GM21825 (cell line): ENCODE measurements at regions not wholly inside any gene's neighbourhood (a gene's known extent, or its start where the extent isn't known, plus 50 kb on each side); places are given as distances from the start of the nearest gene placed in this dataset.

Experiments
- ATAC-seq: cut with Tn5 transposase; IDR thresholded peaks from one replicate; pipeline ENCODE4 v1.9.1; 2021; ENCODE audit warnings: mild to moderate bottlenecking, moderate library complexity; ENCODE audit not compliant: unreplicated experiment

DNA sequence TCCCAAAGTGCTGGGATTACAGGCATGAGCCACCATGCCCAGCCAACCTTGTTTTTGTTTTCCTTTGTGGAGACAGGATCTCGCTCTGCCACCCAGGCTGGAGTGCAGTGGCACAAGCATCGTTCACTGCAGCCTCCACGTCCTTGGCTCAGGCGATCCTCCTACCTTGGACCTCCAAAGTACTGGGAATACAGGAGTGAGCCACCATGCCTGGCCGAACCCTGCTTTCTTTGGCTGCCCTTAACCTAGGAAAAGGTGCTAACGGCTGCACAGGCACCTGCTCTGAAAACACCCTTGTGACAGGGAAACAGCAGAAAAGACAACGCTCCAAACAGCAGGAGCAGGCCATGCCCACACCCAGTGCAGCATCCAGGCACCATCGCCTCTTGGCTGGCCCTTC, 71.9 kb downstream of the OAT start:
- ATAC-seq = no peak

DNA sequence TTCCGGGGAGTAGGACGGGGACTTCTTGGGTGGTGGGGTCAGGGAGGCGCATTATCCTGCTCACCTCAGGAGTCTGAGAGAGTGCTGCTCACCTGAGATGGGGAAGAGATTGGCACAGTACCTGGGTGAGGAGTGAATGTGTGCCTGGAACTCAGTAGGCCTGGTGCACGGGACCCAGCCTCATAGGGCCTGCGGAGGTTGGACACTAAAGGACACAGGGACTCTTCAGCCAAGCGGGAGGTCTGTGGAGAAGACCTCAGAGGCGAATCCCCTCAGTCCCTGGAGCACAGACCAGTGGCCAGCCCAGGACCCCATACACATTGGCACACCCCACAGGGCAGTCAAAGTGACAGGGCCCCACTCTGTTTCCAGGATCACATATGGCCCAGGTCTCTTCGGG, 73.2 kb downstream of the OAT start:
- no peak for ATAC-seq

DNA sequence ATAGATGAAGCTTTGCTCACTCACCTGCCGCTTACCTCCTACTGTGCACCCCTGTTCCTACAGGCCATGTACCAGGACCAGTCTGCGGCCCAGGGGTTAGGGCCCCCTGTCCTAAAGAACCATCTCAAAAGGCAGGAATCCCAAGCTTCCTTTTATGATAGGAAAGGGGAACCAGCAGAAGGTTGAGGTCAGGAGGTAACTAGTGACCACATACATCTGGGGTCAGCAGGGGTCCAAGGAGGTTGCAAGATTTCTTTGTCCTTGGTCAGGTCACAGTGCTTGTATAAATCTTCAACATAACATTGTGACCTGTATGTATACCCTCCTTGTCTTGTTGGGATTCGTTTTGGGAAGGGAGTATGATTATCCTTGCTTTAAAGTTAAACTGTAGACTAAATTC, 73.8 kb downstream of the OAT start:
- no peak for ATAC-seq

DNA sequence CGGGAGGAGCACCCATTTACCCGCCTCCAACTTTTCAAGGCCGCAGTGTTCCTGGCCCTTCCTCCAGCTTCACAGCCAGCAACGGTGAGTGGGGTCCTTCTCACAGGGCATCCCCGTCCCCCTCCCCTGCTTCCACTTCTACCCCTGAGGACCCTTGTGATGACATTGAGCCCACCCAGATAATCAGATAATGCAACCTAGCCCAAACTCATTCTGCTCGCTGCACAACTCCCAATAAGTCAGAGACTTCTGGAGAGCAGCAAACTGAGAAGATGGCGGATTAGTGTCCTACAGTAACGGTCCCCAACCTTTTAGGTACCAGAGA, 74.5 kb downstream of the OAT start:
- no peak for ATAC-seq

DNA sequence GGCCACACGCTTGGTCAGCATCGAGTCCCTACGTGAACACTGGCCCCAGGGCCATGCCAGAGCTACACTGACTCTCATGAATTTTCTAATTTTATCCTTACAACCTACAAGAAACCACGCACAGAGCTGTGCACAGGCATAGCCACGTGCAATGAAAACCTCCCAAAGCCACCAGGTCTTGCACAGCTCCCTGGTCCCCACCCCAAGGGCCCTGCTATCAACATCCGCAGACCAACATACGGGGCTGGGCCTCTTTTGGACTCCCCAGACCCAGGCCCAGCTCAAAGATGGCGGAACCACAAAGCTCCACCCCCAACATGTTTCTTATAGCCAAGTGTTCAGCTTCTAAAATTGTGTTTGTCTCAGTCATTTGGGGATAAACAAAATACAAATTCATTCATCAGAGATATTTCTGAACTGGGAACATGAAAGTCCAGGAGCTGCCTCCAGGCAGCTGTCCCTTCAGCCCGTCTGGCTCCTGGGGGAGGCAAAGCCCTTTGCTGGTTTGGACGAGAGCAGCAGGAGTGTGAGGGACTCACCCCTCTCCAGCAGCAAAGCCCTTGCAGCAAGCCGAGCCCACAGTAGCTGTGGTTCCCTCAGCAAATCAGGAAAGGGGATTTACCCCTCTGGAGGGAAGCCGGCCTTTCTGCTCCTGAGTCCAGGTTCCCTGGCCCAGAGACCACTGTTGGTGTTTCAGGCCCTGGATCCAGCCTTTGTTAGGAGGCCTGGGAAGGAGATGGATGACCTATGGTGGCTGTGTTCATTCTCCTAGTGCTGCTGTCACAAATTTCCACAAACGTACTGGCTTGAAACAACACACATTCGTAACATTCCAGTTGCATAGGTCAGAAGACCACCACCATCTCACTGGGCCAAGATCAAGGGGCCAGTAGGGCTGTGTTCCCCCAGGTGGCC, 75.1 kb downstream of the OAT start:
- no peak for ATAC-seq

DNA sequence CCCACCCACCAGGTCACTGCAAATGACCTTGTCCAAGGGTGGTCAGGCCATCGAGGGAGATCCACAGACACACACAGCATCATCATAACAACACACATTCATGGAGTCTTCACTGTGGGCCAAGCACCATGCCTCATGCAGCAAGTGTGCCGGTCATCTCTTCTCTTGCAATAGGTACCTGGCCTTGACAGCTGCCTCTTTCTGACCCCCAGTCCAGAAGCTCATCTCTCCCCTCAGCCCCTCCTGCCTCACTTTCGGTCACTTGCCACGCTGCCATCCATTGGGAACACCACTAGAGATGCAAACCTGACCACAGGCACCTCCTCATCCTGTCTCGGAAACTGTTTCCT, 75.9 kb downstream of the OAT start:
- ATAC-seq = no peak

DNA sequence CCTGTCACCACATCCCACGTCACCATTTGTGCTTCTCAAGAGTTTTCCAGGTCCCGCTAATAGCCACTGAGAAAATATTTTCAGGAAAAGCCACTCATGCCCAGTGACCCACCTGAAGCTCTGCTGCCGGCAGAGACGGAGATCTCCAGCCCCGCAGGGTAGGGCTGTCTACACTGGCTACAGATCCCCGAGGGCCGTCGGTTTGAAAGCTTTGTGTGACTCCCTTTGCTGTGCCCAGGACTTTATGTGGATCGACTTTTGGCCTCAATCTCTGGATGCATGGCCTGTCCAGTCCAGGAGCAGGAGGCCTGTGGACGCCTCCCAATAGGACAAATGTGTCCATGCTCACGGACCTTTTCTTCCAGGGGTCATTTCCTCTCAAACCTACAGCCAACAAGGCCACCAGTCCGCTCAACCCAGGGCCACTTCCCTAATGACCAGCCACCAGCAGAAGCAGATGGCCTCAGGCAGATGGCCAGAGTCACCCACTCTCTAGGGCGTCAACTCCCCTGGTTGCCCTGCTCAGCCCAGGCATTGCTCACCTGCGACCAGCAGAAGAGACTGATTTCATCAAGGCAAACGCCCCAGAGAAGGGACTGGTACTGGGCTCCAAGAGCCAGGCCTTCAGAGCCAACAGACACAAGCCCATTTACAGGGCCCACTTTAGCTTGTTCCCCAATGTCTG, 76.4 kb downstream of the OAT start:
- no peak for ATAC-seq

DNA sequence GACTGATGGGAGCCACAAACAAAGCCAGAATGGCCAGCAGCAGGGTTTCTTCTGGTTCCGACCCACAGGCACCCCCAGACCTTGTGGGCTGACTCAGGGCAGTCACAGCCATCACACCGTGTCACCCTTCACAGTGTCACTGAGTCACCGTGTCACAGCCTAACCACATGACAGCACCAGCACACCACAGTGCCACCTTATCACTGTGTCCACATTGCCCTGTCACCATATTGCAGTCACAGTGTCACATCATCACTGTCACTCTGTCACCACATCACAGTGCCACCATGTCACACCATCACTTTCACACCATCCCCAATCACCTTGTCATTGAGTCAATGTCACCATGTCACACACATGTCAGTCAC, 77.0 kb downstream of the OAT start:
- ATAC-seq = no peak

DNA sequence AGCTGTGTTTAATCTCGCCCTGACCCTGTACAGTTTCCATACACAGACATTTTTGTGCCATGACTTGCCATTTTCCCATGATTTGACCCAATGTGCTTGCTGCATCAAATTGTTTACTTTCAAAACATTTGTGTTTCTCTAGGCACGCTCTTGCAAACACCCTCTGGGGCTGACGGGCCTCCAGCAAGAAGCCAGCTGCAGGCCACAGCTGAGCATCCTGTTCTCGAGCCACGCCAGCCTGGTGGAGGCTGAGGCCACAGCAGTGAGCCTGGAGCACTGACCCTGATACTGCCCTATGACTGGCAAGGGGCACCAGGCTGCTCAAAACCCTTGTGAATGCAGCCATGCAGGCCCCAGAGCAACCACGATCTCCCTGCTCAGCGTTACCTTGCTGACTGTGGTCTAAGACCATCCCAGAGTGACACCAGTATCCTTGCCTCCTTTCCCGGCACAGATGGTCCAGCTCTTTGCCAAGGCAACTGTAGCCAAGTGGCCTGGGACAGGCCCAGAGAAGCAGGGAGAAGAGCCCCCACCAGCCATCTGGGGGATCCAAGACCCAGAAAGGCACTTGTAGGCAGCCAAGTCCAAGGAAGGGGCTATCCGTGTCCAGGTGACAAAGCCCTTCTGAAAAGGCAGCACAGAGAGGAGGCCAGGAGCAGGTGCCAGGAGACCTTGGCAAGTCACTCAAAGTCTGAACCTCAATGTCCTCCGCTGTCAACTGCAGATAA, 78.5 kb downstream of the OAT start:
- no peak for ATAC-seq

DNA sequence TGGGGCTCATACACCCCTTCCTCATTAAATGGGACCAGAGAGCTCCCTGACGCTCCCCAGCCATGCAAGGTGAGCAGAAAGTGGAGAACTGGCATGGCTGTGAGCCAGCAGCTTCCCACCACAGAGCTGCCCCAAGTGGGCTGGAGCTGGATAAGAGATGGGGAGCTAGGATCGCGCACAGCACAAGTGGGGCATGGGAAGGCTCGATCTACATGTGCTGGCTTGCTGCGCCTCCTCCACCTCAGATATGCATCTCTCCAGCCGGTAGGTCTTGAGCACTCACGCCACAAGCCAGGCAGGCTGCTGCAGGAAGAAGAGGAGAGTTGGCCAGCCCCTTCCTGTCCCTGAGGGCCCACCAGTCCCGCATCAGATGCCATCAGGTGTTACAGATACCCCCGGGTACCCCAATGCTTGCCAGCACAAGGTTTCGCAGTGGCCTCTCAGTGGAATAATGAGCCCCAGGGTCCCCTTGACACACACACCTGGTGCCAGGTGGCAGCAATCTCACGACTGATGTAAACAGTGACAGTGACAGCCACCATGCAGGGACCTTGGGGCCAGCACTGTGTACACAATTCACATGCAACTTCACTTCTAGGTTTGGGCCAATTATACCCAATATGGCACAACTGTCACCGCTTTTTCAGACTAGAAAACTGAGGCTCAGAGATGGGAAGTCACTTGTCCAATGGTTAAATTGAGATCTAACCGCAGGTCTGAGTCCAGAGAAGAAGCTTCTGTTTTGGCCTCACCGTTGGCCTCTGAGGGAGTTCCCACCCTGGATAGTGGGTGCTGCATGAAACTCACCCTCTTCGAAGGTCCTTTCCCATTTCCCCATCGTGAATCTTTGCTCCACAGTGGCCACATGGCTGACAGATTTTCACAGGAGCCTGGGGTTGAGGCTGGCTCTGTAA, 79.3 kb downstream of the OAT start:
- ATAC-seq = no peak

DNA sequence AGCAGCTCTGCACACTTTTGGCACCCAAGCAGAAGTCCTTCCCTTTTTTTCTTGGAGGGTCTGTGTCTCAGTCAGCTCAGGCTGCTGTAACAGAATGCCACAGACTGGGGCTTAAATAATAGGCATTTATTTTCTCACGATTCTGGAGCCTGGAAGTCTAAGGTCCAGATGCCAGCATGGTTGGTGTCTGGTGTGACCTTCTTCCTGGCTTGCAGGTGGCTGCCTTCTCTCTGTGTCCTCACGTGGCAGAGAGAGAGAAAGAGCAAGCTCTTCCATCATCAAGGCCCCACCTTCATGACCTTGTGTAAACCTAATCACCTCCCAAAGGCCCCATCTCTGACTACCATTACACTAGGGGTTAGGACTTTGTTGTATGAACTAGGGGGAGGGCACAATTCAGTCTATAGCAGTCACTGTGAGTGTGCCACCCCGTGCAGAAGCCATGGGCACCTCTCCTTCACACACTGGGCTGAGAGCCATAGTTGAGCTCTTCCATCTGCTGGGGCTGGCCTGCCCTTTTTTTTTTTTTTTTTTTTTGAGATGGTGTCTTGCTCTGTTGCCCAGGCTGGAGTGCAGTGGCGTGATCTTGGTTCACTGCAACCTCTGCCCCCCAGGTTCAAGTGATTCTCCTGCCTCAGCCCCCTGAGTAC, 80.3 kb downstream of the OAT start:
- ATAC-seq = no peak

DNA sequence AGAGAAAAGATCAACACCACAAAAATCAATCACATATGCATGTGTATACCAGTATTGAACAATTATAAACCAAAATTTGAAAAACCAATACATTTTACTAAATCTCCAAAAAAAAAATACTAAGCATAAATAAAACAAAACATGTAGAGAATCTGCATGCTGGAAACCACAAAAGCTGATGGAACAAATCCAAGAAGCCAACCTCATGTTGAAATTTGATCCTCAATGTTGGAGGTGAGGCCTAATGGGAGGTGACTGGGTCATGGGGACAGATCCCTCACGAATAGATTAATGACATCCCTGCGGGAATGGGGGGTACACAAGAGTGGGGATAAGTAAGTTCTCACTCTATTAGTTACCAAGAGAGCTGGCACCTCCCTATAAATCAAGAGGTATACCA, 82.5 kb downstream of the OAT start:
- no peak for ATAC-seq

DNA sequence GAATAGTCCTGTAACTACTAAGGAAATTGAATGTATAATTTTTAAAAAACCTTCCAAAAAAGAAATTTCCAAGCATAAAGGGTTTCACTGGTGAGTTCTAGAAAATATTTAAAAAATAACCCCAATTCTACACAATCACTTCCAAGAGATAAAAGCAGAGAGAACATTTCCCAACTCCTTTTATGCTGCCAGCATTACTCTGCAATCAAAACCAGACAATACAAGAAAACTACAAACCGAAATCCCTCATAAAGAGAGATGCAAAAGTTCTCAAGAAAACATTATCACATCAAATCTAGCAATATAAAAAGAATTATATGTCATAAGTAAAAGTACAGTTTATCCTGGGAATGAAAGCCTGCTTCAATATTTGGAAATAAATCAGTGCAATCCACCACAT, 84.8 kb downstream of the OAT start:
- no peak for ATAC-seq

DNA sequence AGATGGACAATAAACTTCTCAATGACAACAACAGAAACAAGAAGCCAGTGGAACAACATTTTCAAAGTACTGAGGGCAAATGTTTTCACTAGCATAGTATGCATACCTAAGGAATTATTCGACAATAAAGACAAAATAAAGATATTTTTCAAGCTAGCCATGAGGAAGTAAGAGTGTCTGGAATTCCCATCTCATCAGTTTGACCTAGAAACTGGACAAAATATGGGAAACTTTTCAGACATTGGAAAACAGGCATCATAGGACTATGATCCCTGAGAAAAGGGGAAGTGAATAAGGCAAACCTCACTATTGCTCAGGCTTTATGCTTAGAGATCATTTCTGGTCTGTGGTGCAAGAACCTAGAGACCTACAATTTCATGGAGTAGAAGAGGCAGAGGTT, 86.3 kb downstream of the OAT start:
- ATAC-seq = no peak

DNA sequence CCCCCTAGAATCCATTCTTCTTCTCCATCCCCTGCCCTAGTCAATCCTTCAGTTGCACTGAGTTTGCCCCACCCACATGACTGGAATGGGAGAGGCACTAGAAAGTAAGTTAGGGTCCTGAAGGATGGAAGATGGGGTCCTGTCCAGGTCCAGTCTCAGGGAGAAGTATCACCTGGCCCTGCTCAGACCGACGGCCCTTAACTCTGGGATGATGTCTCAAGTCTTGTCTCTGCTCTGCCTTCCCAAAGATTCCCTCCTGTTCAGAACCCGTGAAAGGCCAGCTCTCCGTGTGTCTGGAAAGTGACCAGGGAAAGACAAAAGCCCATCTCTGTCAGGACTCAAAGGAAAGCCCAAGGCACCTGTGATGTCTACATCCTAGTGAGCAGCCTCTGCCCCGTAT, 88.8 kb downstream of the OAT start:
- no peak for ATAC-seq

DNA sequence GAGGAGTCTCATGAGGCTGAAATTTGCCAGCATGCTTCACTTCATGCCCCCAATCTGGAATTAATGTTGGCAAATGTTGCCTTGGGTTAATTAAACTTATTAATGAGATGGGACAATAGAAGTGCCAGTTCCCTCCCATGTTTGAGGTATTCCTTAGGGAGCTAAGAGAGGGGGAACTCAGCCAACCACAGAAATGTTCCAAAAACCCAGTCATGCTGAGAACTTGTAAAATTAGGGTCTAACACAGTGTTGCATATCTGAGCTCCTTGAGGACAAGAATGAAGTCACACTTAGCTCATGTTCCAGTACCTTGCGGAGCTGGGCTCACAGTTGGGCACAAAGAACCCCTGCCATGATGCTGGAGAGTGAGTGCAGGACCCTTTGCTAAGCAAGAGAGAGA, 89.4 kb downstream of the OAT start:
- no peak for ATAC-seq

DNA sequence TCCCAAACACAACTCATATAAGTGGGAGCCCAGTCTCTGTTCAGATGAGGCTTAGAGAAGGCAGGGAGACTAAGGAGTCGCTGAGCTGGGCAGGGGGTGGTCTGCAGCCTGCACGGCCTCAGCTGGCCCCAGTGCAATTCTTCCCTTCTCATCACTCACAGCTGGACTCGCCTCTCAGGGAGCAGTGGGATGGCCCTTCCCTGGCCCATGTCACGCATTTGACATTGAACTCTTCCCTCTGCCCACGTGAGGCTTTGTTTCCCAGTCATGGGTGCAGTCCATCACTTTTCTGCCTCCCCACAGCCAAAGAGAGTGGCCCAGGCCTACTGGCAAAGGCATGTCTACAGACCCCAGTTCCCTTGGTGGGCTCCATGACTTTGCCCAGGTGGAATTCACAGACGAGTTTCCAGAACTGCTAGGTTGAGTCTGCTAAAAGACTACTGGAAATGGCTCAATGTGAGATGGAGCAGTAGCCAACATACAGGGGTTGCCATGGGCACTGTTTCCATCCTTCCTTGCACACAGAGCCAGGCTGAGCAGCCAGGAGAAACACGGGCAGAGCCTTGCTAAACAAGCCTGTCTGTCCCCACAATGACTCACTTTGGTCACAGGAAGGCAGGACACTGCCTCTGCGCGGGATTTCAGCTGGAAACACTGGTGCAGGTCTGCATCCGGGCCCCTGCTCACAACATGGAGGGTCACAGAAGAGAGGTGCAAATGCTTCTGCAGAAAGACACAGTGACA, 90.1 kb downstream of the OAT start:
- ATAC-seq = no peak

DNA sequence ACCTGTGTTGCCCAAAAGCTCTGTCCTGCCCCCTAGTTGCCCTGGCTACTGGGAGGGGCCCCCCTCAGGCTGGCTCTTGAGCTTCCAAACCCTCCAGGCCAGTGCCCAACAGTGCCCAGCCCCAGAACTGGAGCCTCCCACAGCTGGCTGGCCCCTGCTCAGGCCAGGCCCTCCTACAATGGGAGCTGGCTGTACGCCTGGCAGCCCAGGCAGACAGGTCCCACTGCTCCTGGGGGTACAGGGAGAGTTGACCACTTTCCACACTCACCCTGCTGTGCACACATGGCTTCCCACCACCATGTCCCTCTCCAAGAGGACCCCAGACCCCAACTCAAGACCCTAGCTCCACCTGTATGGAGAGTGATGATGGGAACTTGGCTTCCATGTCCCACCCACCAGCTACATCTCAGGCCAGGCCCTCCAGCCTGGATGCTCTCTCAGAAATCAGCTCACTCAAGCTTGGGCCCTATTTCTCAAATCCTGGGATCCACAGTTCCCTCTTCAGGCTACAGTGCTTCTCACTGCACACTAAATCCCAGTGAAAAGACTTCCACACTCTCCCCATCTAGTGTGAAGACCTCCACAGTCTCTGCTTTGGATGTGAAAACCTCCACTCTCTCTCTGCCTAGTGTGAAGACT, 92.6 kb downstream of the OAT start:
- ATAC-seq = no peak

DNA sequence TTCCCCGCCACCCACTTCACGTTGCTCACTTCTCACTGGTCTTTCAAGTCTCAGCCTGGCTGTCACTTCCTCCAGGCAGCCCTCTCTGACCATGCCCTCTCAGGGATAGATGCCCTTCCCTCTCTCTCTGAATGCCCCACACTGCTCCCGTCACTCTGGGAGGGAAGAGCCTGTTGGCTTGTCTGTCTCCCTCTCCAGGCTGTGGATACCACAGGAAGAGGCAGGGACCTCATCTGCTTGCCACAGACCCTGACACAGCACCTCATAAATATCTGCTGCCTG, 93.1 kb downstream of the OAT start:
- ATAC-seq = no peak
